GM21528 (cell line): ENCODE measurements at regions not wholly inside any gene's neighbourhood (a gene's known extent, or its start where the extent isn't known, plus 50 kb on each side); places are given as distances from the start of the nearest gene placed in this dataset.

ENCODE experiments used
- ATAC-seq: cut with Tn5 transposase; IDR thresholded peaks from one replicate; pipeline ENCODE4 v1.9.1; 2021; ENCODE audit warnings: mild to moderate bottlenecking, moderate library complexity; ENCODE audit not compliant: unreplicated experiment, low FRiP score

DNA sequence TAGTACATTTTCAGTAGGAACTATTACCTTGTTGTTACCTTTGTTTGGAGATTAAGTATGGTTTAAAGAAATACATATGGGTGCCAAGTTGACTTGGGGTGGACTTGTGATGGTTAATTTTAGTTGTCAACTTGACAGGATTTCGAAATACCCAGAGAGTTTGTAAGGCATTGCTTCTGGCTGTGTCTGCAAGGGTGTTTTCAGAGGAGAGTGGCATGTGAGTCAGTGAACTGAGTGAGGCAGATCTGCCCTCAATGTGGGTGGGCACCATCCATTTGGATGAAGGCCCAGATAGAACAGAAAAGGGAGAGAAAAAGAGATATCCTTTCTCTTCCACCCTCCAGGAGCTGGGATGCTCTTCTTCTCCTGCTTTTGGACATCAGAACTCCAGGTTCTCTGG is 315.5 kb downstream of the GPATCH2 start:
- ATAC-seq: no peak

DNA sequence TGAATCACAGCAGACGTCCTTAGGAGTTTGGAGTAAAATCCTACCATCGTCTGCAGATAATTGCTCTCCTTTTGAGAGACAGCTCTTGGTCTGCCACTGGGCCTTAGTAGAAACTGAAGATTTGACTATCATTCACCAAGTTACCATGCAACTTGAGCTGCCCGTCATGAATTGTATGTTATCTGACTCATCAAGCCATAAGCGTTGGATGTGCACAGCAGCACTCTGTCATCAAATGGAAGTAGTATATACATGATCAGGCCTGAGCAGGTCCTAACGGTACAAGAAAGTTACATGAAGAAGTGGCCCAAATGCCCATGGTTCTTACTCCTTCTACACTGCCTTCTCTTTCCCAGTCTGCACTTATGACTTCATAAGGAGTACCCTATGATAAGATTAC is 317.8 kb downstream of the GPATCH2 start:
- no peak for ATAC-seq

DNA sequence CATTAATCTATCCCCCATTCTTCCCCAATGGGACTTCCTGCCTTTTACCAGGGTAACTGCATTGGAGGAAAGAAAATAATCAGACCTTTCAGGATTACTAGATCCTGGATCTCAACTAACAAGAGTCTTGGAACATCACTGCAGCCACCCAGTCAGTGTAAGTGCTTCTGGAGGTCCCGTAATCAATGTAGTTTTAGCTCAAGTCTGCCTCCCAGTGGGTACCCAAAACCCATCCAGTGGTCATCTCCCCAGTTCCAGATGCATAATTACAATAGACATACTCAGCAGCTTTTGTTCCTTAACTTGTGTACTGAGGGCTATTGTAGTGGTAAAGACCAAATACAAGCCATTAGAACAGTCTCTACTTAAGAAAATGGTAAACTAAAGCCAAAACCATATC is 319.1 kb downstream of the GPATCH2 start:
- no peak for ATAC-seq

DNA sequence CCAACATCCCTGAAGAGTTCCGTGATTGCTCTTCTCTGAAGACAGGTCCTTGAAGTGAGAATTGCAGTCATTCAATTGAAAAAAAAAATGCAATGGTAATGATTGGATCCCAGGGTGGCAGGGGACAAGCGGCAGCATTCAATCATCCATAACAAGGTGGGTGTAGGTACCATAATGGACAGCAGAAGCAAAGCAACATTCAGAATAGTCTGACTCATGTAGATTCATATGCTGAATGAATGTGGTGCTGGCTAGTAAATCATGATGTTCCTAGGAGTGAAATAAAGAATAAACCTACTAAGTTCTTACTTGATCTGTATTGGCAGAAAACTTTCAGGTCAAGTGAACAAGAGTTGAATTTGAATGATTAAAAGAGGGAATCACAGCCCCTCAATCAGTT is 319.6 kb downstream of the GPATCH2 start:
- ATAC-seq: no peak

DNA sequence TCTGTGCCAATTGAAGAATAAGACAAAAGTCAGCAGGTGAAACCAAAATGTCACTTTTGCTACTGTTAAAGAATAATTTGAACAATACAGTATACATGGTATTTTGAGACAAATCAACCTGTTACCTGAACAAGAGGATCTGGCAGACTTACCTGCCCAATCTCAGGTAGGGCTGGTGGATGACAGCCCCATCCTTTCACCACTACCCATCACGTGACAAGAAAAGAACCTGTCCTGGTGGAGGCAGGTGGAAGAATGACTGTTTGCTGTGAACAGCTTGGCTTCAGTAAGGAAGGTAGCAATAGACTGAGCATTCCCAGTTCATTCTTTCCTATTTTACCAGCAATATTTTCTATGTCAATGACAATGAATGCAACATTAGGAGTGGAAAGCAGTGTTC is 349.6 kb downstream of the GPATCH2 start:
- ATAC-seq: no peak

DNA sequence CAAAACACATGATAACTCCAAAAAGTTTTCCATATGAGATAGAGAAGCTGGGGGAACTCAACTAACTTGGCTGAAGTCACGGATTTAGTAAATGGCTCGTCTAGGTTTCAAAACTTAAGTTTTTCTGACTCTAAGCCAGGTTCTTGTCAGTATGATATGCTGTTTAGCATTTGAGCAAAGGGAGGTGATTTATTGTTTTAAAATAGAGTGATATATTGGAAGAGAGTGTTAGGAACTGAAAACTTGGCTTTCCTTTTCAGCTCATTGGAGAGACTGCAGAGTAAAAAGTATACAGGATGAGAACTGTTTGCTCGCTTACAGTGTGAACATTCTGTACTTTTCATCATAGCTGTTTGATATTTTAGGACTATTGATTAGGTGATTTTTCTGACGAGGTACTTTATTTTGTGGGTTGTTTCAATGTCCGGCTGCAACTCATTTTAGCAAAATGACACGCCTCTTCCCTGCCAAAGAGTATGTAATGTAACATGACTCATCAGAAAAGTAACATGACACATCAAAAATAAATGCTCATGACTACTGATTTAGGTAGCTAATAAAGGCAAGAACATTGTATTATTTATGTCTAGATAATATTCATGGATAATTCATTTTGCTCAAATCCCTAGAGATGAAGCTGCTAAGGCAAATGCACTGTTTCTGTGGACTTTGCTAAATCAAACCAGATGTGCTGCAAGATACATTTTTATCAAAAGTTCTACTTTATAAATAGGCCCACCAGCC is 355.1 kb downstream of the GPATCH2 start:
- ATAC-seq: no peak

DNA sequence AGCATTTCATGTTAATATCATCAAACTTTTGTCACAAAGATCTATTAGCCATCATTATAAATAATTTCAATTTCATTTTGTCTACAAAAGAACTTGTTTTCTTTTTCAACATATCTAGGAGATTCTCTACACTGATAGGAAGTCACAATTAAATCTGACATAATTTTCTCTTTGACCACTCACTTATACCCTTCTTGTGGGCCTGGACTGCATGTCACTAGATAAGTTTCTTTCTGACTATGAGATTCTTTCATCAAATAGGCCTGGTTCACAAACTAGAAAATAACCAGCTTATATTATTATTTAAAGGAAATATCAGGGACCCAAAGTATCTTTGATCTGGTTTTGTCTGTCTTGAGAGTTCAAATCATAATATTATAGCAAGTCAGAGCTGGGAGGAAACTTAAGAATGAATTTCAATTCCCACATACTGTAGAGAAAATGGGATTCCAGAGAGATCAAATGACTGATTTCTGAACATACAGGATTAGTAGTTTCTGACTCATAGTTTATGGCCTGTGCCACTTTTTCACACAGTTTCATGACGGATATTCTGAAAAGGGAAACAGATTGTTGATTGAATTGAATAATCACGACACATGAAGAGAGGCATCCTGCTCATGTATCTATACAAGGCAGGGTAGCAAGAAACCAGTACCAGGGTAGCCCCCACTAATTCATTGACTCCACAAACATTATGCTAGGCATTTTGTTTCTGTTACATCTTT is 355.8 kb downstream of the GPATCH2 start:
- no peak for ATAC-seq

DNA sequence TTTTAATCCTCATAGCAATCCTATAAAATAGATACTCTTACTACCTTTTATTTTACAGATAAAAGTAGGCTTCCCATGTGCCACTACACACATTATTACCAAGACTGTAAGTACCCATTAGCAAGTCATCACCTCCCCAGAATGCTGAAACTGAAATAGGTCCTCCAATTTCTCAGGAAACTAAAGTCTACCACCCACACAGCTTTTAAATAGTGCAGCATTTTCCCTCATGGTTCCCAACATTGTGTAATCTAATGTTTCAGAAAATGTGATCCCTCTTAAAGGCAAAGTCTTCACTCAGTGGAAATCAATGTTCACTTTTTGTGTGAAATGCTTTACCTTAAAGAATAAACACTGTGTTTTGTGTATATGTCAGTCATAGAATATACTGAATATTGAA is 356.5 kb downstream of the GPATCH2 start:
- no peak for ATAC-seq

DNA sequence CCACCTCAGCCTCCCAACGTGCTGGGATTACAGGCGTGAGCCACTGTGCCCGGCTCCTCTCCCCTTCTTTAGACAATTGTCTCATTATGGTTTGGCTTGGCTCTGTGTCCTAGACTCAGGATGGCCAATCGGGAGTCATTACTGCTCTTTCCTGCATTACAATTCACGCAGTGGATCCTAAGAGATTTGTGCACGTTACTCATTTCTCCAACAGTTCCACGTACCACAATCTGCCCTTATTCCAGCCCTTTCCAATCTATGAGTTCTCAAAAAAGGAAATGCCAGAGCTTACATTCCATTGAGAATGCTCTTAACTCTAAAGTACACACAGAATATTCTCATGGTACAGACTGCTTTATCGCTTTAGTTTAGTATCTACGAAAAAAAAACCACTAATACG is 357.0 kb downstream of the GPATCH2 start:
- no peak for ATAC-seq

DNA sequence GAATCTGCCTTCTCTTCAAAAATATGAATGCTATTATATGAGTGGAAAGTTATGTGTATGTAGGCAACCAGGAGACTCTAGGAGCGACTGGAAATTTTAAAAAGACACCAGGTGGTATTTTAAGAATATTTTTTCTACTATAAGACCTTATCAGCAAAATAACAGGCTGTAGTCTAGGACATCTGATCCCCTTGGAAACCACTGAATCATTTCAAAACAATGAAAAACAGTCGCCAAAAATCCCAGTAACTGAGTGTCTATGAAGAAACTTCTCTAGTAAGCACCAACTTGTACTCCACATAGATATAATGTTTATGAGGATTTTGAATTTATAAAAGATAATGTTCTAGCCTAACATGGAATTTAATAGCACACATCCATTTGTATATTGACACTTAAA is 358.5 kb downstream of the GPATCH2 start:
- ATAC-seq: no peak

DNA sequence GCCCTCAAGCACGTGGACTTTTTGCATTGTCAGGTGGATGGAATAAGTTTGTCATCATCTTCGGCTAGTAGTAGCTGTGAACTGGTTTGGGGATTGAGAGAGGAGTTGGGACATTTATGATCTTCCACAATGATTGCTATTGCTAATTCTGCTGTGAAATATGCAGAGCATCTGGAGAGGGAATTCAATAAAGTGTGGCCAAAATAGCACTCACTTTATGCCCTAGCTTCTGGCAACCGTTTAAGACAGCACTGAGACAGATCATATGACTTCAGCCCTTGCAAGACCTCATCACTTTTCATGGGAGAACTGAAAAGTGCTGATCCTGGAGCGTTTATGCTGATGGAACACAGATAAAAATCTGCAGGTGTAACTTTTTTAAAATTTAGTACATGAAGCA is 360.8 kb downstream of the GPATCH2 start:
- no peak for ATAC-seq

DNA sequence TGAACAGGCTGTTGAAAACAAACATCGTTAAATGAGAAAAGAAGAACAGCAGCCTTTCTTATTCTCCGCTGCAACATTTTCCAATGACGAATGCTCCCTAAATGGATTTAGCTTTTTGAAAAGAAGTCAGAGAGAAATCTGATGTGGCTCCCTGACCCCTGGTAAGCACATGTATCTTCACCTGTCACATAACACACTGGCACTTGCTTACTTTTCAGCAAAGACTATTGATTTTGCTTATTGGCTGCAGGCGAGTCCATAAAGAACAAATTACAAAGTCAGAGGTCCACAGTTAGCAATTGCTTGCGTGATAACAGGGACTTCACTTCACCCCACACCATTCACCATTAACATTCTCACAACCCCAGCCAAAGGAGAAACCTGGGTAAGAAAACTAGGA is 362.8 kb downstream of the GPATCH2 start:
- ATAC-seq: no peak

DNA sequence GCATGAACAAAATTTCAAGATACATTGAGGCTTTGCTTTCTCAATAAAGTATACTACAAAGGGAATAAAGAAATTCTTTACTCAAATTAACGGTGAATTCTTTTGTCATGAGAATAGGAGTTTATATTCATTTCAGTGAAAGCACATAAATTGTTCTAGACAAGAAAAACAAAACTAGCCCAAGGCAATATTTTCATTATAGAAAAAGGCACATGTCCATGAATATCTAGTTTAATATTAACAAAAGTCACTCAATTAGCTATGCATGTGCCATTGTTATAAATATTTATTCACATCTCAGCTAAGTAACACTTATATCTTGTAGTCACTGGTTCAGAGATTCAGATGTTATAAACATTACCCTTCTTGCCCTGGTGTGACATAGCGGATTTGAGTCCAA is 369.3 kb downstream of the GPATCH2 start:
- no peak for ATAC-seq

DNA sequence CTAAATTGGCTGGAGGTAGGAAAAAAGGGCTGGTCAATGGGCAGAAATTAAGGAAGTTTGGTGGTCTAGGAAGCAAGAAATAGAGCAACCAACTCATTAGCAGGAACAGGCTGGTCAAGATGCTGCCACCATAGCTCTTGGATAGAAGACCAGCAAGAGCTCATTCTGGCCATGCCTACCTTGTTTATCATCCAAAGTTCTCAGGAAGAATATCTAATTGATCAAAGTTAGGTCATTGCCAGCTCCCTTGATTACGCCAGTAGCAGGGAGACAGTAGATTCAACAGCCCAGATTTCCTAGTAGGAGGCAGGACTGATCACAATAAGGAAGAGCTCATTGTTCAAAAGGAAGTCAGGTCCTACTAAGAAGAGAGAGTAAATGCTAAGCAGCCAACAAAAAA is 370.2 kb downstream of the GPATCH2 start:
- no peak for ATAC-seq

DNA sequence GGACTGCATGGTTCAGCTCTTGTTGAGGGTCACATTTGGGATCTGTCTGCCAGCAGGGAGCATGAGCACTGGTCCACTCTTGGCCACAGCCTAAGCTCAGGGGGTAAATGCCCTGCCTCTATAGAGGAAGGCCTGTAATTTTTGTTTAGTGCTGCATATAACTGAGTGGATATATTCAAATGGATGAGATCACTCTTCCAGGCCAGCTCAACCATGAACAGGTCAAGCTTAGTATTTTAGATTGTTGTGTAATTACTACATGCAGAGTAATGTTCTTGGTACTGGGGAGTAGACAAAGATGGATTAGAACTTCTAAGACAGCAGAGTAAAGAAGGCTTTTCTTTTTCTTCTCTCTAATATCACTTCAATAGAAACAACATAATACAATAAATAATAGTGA is 376.9 kb downstream of the GPATCH2 start:
- no peak for ATAC-seq

DNA sequence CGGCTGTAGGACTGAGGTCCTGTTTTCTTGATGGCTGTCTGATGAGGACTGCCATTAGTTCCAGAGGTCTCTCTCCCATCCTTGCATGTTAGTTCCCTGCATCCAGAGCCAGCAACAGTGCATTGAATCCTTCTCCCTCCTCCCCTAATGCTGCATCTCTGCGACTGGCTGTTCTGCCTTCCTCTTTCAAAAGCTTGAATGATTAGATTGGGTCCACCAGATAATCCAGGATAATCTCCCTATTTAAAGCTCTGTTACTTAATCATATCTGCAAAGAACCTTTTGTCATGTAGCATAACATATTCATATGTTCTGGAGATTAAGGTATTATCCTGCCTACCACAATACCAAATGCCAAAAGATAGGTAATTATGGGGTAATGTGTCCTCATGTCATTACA is 377.5 kb downstream of the GPATCH2 start:
- ATAC-seq: no peak

DNA sequence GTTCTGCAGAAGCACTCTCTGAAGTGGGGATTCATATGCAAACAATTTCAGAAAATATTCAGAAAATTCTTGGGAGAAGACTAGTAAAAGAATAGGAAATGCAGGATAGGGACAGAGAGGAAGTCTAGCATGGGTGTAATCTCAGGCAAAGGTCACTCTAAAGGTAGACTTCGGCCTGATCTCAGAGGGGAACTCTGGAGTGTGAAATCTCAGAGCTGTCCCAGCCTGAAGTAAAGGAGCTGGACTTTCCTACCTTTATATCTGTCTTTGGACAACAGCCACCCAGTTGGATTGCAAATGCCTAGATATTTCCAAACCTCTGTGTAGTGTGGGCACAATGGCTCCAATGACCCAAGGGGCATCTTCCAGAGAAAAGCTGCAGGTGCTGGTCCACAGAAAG is 379.8 kb downstream of the GPATCH2 start:
- ATAC-seq: no peak

DNA sequence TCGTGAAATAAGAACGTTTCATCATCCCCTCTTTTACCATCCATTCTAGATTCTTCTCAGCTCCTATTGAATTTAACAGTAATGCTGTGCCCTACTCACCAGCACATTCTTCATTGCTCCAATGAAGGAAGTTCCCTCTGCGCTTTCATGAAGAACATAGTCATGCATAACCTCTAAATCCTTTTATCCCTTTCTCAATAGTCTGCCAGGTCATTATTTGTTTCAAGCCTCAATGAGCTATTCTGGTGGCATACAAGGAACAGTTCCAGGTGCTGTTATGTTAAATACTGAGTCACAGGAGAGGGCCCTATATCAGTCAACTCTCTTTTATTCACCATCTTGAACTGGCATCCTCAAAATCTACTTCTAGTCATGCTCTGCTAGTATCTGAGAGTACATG is 381.0 kb downstream of the GPATCH2 start:
- no peak for ATAC-seq

DNA sequence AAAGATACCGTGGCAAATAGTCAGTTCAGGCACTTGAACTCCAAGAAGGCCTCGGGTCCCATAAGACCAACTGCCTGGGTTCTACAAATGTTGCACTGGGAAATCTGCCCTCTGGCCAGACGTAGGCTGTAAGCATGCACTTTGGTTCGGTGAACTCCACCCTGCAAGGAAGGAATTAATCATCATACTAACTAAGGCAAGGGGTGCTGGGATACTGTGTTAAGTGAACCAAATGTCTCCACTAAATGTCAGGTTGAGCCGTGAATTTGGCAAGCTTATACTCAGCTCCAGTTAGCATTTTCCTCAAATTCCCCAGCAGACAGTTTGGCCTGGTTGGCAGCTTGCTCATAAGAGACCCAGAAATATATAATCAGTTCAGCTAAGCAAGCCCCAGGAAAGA is 385.9 kb downstream of the GPATCH2 start:
- ATAC-seq: no peak

DNA sequence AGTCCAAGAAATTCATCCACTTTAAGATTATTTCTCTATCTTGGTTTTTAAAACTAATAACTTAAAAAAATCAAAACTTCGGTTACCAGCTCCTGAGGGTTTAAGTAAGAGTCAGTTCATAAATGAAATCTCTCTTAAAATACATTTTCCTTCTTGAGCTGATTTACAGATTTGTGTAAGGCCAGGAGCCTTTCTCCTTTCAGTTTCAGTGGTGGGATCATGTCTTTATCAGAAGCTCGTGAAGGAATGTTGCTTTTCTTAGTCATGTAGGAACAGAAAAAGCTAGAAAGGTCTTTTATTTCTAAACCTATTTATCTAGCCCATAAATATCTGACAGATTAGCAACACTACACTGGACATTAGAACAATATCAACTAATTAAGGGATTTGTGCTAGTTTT is 390.2 kb downstream of the GPATCH2 start:
- ATAC-seq: no peak

DNA sequence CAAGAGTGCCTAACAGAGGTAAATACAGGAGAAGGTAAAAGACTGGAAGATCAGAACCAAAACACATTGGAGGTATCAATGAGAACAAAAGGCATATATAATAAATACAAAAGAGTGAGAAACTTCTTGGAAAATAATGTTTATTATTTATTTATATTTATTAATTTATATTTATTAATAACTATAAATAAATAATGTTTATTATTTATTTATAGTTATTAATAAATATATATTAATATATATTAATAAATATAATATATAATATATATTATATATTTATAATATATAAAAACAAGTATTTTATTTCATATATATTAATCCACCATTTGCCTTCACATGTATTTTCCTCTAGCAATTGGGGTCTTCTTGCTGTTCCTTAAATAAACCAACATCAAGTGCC is 391.9 kb downstream of the GPATCH2 start:
- no peak for ATAC-seq

DNA sequence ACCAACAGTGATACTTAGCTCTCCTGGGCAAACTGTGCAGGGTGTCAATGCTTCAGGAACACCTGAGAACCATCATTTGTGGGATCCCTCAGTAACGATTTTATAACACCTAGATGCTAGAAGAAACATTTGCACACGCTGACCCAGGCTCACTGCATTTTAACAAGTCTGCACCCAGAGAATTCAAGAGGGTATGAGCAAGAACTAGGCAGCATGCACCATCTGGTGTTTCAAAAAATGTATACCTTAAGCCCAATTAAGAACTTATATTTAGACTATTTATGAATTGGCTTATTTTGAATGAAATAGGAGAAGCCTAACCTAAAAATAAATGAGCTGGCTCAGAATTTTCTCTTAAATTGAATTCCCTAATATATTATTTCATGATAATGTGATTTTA is 400.5 kb downstream of the GPATCH2 start:
- no peak for ATAC-seq
